CD4-positive, alpha-beta T cell treated with Interleukin-6 for 4 hours (primary cell): ENCODE measurements at regions not wholly inside any gene's neighbourhood (a gene's known extent, or its start where the extent isn't known, plus 50 kb on each side); places are given as distances from the start of the nearest gene placed in this dataset.

Source experiments
- DNase-seq: peaks from one replicate; pipeline ENCODE4 v3.0.0-alpha.2; 2020; ENCODE audit warnings: mixed read lengths

- DNase-seq, result no peak
These were observed 96.8 kb upstream of the AGR3 start for GRCh38 chr7:16978358-16979244.

GRCh38 chr7:16980539-16980938 is 98.8 kb upstream of the AGR3 start:
- no peak for DNase-seq

GRCh38 chr7:16982640-16983350 is 101.0 kb upstream of the AGR3 start:
- DNase-seq, result peak; percentile 38

- DNase-seq, result no peak
These were observed 102.6 kb upstream of the AGR3 start for GRCh38 chr7:16984375-16984774.

GRCh38 chr7:16985621-16986020 is 103.8 kb upstream of the AGR3 start:
- no peak for DNase-seq

GRCh38 chr7:16986755-16987154 is 105.0 kb upstream of the AGR3 start:
- no peak for DNase-seq

GRCh38 chr7:16989811-16990413 is 108.1 kb upstream of the AGR3 start:
- no peak for DNase-seq

- no peak for DNase-seq
These were observed 109.8 kb upstream of the AGR3 start for GRCh38 chr7:16991551-16991950.

- no peak for DNase-seq
These were observed 111.8 kb upstream of the AGR3 start for GRCh38 chr7:16993543-16993942.

GRCh38 chr7:16998481-16999051 is 116.8 kb upstream of the AGR3 start:
- no peak for DNase-seq

GRCh38 chr7:16999541-17000267 is 117.9 kb upstream of the AGR3 start:
- DNase-seq, result no peak

GRCh38 chr7:17005271-17005670 is 123.5 kb upstream of the AGR3 start:
- no peak for DNase-seq

GRCh38 chr7:17007841-17008240 is 126.1 kb upstream of the AGR3 start:
- DNase-seq, result no peak

GRCh38 chr7:17009007-17009719 is 127.4 kb upstream of the AGR3 start:
- no peak for DNase-seq

GRCh38 chr7:17009933-17010332 is 128.2 kb upstream of the AGR3 start:
- no peak for DNase-seq

GRCh38 chr7:17010637-17011300 is 129.0 kb upstream of the AGR3 start:
- DNase-seq, result peak; percentile 7

- DNase-seq, result no peak
These were observed 131.4 kb upstream of the AGR3 start for GRCh38 chr7:17013204-17013603.

- no peak for DNase-seq
These were observed 132.9 kb upstream of the AGR3 start for GRCh38 chr7:17014686-17015085.

GRCh38 chr7:17015598-17016031 is 133.8 kb upstream of the AGR3 start:
- DNase-seq, result no peak

- no peak for DNase-seq
These were observed 134.7 kb upstream of the AGR3 start for GRCh38 chr7:17016402-17017010.

GRCh38 chr7:17019106-17019505 is 137.3 kb upstream of the AGR3 start:
- no peak for DNase-seq
